ENCODE measurements at regions not wholly inside any gene's neighbourhood (a gene's known extent, or its start where the extent isn't known, plus 50 kb on each side); places are given as distances from the start of the nearest gene placed in this dataset.
A peak's percentile ranks its signal among the peaks of the same experiment; 100 is the strongest.
"Not testable (repeated sequence)": the region's sequence is repeated elsewhere in the genome, so short reads cannot be mapped to it uniquely, and the experiment has no call there.

DNA sequence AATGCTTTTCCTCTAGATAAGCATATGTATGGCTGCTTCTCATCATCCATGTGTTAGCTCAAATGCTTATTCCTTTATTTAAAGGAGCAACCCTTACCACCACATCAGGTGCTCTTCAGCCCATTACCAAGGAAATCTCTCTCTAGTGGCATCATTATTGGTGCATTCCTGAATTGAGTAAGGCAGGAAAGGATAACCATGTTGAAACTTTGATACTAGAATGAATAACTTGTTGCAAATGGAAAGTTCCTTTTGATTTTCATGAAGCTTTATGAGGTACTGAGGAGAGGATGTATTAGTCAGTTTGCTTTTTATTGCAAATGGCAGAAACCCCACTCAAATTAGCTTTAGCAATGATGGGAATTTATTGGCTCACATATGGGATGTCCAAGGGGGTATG, 212.3 kb upstream of the FGF13 start:
- DNase-seq: no peak

DNA sequence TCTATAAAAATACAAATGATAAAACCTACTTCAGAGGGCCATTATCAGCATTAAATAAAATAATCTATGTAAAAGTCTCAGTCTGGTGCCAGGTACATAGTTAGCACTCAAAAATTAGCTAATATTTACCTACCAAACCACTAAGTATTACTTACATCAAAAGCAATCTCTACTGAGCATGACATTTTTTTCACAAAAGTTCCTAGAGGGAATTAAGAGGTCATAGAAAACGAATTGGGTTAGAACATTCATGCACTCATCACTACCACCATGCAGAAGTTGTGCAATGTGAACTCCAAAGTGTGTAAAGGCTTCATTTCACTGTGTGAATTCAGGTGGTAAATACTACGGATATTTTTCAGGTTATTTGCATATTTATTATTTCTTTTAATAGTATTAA, 209.5 kb upstream of the FGF13 start:
- DNase-seq: no peak

DNA sequence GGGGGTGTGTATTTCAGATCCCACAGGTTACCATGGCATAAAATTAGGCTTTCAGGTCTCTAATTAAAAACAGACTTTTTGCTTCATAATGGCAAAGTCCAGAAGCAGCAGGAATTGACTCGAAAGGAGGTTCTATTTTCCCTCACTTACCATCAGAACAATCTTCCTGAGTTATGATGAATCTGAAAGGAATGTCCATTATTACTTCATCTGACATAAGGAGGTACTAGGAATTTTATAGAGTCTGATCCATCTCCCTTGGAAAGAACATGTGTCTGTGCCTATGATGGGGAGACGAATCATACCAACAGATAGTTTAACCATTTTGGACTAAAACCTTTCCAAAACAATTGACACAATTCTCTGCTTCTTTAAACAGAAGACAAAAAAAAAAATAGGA, 206.3 kb upstream of the FGF13 start:
- DNase-seq: no peak

DNA sequence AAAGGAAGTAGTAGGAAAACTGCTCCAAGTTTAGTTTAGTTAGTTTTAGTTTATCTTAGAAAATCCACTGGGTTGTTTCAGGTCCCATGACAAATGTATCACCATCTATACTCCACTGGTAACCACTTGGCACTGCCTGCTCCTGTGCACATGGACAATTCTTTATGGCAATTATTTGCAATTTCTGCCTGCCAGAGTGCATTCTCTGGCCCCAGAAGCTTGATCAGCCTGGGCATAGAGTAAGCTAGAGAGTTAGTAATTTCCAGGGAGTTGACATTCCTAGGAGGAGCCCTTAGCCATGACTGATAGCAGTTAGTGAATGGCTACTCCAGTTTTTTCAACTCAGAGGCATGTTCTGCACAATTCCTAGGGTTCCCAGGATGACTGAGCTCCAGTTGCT, 203.2 kb upstream of the FGF13 start:
- DNase-seq: no peak

DNA sequence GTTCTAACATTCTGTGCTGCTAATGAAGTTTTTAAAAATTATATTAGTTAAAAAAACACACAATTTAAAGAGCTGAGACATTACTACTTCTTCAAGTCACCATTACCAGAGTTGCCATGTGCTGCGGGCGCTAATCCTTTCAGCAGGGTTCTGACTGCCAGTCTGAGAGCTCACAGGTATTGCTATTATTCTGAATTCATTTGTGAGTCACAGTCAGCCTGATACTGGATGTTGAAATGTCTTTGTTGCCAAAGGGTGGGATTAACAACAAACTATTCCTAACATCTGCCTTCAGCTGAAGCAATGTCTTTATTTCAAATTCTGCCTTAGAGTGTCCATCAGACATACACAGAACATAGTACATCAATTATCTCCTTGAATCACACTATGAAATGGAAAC, 197.1 kb upstream of the FGF13 start:
- no peak for DNase-seq

DNA sequence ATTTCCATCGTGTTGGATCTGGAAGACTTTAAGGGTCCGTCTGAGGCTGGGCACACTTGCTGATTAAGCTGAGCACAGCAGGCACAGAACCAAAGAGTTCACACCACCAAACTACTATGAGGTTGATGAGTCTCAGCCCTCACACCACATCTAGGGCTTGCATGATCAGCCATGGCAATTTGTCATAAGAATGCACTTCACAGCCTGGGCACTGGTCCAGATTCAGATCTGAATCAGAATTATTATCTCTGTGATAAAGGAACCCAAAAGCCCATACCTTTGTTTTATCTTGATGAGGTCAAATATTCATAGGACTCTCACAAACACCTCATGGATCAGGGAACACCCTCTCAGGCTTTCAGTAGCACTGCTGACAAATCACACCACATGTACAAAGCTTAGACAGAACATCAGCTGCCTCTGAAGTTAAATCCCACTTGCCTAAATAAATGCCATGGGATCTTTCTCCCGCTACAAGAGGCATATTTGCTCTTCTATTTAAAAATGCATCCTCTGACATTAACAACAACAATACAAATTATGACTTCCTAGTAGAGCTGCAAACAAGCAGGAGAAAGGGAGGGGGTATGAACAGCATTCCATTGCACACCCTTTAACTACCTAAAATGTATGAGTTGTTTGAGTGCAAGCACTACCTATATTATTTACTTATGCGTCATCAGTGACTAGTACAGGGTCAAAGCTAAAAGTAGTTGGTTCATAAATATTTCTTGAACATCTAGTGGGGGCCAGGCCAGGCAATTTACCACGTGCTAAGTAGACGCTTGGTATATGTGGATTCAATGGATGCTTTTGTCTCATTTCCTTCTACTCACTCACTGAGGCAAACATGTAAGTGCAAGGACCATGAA, 186.3 kb upstream of the FGF13 start:
- DNase-seq: no peak

DNA sequence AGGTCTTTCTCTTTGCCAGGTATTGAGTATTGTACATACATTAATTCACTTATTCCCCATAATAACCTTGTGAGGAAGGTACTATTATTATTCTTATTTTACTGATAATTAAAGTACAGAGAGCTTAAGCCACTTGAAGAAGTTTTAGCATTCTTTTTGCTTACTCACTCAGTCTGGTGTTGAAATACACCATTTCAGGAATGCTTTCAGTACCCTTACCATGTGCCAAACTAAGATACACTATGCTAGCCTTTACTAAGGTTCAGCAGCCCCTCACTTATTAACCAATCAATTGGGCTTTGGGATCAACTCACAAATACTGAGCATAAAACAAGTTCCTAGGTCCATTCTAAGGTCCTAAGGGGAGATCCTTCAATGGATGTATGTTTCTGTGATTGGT, 179.0 kb upstream of the FGF13 start:
- DNase-seq: no peak

DNA sequence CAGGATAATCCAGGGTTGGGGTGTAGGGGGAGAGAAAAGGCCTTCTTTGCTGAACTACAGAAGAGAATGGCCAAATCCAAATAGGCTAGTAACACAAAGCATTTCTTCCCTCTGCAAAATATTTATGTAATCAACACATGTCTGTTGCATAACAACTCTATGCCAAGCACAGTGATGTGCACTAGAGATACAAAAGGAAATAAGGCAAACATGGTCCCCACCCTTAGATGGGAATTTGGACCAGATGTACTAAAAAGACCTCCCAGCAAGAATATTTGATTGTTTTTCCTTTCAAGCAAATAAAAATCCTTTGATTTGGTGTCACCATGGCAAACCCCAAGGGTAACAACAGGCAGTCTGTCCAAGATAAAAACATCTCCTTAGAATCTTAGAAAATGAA, 177.6 kb upstream of the FGF13 start:
- no peak for DNase-seq

DNA sequence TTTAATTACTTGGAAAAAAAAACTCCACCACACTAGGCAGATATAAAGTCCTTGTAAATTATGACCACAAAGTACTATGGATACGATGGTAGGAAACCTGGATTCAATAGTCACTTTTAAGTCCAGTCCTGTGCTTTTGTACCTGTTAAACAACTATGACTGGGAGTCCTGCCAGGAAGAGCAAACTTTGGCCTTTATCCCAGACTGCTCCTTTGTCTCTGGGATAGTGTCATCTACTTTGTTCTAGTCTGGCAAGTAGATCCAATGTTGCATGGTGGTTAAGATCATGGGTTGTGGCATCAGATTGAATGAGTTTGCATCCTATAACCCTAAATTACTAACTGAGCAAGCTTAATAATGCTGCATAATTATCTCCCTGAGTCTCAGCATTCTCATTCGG, 175.3 kb upstream of the FGF13 start:
- no peak for DNase-seq

DNA sequence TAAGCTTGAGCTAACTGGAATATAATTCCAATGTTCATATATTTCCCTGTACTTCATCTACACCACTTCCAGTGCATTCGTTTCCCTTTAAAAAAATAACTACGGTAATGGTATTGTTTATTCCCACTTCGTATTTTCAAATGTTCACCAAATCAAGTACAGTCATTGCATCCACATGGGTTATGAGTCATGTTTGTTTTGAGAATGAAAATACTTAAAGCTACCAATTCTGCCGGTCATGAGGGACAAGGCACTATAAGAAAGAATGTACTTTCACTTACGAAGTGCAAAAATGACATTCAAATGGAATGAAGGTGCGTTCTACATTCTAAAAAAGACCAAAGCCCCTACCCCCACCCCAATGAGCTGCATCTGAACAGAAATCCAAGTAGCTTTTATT, 174.4 kb upstream of the FGF13 start:
- no peak for DNase-seq

DNA sequence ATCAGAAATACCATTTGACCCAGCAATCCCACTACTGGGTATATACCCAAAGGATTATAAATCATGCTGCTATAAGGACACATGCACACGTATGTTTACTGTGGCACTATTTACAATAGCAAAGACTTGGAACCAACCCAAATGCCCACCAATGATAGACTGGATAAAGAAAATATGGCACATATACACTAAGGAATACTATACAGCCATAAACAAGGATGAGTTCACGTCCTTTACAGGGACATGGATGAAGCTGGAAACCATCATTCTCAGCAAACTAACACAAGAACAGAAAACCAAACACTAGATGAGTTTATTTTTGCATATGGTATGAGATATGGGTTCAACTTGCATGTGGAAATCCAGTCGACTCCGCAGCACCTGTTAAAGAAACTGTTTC, 168.8 kb upstream of the FGF13 start:
- DNase-seq: not testable (repeated sequence)

DNA sequence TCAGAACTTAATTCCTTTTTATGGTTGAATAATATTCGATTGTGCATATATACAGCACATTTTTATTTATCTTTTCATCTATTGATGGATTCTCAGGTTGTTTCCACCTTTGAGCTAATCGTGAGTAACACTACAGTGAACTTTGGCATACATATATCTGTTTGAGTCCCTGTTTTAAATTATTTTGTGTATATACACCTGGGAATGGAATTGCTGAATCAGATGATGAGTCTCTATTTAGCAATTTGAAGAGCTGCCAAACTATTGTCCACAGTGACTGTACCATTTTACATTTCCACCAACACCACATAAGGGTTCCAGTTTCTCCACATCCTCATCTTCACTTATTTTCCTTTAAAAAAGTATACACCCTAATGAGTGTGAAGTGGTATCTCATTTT, 166.2 kb upstream of the FGF13 start:
- no peak for DNase-seq

DNA sequence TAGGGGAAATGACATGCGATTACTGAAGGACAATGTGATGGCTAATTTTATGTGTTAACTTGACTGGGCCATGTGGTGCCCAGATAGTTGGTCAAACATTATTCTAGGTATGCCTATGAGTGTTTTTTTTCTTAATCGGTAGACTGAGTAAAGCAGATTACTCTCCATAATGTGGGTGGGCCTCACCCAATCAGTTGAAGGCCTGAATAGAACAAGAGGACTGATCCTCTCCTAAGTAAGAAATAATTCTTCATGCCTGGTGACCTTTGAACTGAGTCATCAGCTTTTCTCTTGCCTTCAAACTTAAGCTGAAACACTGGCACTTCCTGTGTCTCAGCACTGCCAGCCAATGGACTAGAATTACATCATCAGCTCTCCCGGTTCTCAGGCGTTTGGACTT, 164.0 kb upstream of the FGF13 start:
- no peak for DNase-seq

DNA sequence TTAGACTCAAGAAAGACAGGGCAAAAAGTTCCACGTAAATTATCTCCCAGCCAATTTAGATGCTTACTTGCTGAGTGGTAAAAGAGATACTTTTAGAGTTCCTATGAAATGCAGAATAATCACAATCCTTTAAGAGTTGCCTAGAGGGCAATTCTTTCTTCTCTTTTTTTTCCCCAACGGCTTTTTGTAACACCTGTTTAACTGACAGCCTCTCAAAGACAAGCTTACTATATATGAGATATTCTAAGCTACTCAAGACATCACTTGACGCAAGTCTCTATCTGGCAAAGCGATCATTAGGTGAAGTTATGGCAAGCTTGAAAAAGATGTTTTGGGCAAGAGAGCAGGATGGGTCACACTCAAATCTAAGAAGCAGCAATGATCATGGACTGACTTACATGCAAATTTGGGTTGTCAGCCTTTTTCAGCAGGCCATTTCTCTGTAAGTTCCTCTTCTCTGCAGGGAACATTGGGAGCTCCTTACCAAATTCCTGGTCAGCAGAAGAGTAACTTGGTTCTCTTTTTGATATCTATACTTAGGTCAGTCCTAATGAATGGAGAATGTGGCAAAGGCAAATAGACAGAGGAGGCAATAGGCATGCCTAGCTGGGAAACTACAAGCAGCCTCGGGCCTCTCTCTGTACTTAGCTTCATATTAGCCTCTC, 162.9 kb upstream of the FGF13 start:
- DNase-seq: no peak

DNA sequence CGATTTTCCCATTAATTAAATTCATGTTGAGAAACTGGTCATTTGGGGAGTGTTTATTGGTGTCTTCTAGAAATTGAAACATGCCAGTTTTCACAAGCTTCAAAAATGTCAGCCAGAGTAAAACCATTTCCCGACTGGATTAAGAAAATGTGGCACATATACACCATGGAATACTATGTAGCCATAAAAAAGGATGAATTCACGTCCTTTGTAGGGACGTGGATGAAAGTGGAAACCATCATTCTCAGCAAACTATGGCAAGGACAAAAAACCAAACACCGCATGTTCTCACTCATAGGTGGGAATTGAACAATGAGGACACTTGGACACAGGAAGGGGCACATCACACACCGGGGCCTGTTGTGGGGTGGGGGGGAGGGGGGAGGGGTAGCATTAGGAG, 162.1 kb upstream of the FGF13 start:
- DNase-seq: not testable (repeated sequence)

DNA sequence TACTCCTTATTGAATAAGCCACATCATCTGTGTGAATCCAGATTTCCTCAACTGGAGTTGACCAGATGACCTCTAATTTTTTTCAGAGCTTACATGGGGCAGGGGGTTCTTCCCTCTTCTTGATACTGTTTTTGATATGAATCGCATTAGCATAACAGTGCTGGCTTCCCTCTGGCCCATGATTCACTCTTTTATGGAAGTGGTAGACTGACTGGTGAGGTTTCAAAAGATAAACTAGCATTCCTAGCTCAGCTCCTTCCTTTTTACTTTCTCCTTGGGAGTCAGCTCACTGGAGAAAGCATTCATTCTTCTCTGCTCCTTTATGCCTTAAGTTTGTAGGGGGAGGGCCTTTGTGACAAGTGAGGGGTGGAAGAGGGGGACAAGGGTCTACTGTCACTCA, 161.0 kb upstream of the FGF13 start:
- no peak for DNase-seq

DNA sequence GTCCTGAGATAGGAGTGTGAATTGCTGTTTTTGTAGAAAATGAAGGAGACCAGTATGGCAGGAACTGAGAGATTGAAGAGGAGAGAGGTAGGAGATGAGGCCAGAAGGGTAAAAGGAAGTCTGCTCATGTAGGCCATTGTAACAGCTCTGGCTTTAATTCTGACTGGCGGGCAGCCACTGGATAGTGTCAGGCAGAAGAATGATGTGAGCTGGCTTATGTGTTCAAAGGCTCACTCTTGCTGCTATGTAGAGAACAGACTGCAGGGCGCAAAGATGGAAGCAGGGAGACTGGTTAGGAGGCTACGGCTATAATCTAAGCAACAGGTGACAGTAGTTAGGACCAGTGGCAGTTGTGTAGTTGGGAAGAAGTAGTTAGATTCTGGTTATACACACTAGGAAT, 160.2 kb upstream of the FGF13 start:
- no peak for DNase-seq

DNA sequence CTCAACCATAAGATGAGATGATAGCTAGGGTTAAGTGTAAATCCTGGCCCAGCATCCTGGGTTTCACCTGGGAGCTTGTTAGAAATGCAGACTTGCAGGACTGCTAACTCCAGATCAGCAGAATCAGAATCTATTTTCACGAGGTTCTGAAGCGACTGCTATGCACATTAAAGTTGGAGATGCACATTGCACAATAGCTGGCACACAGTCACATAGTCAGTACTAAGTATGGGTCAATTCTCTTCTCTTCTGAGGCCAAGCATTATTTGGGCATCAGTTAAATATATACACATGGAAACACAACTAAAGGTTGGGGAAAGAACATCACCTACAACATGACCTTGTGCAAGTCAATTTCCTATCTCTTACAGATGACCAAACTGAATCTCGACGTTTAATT, 155.1 kb upstream of the FGF13 start:
- no peak for DNase-seq

DNA sequence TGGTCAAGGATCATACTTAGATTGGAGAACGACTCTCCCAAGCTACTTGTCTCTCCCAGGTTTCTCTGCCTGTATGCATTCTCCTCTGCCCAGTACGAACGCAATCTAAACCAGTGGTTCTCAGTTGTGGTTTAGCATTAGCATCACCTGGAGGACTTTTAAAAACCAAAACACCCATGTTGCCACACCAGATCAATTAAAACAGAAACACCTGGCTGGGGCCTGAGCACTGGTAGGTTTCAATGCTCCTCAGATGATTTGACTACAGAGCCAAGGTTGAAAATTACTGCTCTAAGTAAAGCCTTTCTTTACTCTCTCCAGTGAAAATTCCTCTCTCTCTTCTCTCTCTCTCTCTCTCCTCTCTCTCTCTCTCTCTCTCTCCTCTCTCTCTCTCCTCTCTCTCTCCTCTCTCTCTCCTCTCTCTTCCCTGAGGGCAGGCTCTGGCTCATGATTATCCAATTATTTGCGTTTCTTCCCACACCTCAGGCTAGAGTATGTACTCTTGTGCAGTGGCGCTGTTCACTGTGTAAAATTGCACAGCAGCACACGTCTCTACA, 153.7 kb upstream of the FGF13 start:
- no peak for DNase-seq

DNA sequence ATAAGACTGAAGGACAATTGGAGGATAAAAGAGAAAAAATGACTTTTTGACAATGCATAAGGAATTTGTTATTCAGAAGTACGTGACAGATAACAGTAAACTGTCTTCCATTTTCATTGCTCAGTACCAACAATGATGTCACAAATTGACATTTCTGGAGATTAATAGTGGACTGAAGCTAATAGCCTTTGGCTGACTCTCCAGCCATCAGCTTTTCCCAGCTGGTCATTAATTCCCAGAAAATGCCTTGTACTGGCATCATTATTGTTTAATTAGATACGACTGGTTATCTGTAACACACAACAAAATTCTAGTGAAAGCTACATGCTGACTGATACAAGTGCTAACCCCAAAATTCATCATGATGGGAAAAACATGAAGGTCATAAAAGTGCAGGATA, 147.9 kb upstream of the FGF13 start:
- DNase-seq: no peak

DNA sequence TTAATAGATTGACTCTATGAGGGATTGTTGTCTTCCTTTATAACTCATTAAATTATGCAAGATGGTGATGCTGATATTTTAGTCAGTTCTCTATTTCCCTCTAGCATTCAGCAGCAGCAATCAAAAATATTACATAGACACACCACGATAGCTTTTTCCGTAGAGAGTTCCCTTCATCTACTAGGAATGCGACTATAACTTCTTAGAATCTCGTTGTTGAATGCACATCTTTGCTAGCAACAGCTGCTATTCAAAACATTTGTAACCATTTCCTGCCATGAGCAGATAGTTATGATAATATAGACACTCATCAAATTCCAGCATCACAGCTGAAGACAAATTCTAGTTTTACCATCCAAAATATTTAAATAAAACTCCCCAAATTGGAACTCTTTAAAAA, 147.4 kb upstream of the FGF13 start:
- DNase-seq: peak; percentile 11

DNA sequence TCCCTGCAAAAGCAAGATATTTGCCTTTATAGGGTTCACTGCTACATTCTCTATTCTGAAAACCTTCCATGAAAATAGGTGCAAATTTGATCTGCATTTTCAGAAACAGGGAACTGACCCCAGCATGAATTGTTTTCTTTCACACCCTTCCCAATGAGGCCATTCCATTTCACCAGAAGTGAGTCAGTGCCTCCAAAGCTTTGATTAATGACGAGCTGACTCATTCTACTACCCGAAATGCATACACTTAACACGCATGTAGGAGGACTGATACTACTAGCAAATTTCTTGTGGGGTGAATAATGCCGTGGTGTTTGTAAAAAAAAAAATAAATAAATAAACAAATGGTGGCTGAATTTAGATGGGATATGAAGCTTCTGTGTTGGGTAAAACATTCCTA, 146.9 kb upstream of the FGF13 start:
- peak; percentile 64 for DNase-seq

DNA sequence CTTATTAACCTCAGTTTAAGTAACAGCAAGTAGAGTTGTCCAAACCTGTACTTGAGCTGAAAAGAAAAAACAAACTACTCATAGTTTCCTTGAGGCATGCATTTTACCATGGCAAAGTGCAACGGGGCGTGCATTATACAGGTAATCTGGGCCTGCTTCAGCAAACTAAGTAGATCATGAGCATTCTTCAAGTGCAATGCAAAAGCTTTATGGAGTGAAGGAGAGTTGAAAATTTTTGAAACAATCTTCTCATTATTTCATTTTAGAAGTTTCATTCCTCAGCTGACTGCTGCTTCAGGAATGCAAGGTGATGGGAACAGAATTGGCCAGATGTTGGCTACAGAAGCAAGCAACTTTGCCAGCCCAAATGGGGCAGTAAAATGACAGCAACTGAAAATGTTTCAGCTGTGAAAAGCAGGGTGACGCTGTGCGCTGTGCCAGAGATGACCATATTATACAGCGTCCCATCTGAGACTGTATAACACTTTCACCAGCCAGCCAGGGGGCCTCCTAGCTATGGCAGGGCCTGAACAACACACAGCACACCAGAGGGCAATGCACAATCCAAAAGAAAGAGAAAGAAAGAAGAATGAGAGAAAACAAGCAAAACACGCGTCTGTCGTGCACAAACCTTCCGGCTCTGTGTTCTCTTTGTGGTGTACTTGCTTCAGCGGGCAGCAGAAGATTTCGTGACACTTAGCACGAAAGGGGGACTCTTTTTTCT, 145.5 kb upstream of the FGF13 start:
- DNase-seq: no peak

DNA sequence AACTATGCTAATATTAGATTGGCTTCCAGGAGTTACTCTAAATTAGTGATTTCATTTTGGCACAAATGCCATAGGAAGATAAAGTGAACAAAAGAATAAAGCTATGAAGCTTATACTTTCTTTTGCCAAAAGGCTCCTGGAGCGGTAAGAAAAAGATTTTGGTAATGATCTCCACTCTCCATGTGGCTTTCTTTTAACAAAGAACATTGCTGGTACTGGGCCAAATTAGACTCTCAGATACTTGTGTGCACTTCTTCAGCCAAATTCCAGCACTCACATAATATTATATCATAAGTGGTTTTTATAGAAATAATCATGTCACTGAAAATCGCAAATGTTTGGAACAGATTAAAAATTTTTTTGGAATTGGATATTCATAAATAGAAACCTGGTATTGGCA, 142.4 kb upstream of the FGF13 start:
- no peak for DNase-seq
